ENCODE measurements at regions not wholly inside any gene's neighbourhood (a gene's known extent, or its start where the extent isn't known, plus 50 kb on each side); places are given as distances from the start of the nearest gene placed in this dataset.

DNA sequence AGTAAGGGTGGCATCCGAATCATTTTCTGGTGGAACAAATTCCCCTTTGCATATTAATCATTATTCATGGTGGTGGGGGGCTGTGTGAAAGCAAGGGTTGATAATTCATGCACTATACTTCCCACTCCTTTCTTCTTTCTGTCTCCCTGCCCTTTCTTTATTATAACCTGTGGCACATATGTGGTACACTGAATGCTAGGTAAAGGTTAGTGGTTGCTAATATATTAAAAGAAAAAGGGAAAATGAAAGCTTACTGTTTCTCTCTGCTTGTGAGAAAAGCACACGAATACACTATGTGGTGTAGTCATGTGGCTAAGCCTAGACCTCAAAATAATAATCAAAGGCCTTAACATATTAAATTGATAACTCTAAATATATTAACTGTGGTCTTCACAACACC lies 178.4 kb upstream of the RPS6KA3 start:
- TF ChIP-seq, protein P1, sequence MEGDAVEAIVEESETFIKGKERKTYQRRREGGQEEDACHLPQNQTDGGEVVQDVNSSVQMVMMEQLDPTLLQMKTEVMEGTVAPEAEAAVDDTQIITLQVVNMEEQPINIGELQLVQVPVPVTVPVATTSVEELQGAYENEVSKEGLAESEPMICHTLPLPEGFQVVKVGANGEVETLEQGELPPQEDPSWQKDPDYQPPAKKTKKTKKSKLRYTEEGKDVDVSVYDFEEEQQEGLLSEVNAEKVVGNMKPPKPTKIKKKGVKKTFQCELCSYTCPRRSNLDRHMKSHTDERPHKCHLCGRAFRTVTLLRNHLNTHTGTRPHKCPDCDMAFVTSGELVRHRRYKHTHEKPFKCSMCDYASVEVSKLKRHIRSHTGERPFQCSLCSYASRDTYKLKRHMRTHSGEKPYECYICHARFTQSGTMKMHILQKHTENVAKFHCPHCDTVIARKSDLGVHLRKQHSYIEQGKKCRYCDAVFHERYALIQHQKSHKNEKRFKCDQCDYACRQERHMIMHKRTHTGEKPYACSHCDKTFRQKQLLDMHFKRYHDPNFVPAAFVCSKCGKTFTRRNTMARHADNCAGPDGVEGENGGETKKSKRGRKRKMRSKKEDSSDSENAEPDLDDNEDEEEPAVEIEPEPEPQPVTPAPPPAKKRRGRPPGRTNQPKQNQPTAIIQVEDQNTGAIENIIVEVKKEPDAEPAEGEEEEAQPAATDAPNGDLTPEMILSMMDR (IDR thresholded peaks at IDR 0.05; ENCODE audit: control insufficient read depth, extremely low read depth, insufficient read depth): no peak
- DNase-seq (ENCODE audit: low read depth): no peak
- no peak overlapping the region for H3K4me3 ChIP-seq (ENCODE audit: low read depth, low read length)

DNA sequence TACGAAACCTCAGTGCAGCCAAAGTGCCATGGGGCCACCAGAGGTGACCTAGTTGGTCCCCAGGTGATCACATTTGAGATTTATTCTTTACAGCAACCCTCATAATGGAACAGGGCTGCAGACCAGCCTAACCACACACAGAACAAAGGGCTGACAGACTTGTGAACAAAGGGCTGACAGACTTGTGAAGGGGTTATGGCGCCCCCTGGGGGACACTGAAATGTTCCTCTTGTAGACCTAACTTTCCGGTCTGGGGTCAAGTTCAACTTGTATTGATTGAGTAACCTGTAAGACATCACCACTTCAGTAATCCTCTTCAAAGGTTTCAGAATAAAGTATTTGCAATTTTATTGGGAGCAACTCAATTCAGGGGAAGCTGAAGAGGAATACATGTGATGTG lies 175.9 kb upstream of the RPS6KA3 start:
- TF ChIP-seq, protein P1 (IDR thresholded peaks at IDR 0.05; ENCODE audit: control insufficient read depth, extremely low read depth, insufficient read depth): peak; percentile 51
- H3K4me3 ChIP-seq (ENCODE audit: low read depth, low read length): no peak overlapping the region
- peak; percentile 70 for DNase-seq (ENCODE audit: low read depth)

DNA sequence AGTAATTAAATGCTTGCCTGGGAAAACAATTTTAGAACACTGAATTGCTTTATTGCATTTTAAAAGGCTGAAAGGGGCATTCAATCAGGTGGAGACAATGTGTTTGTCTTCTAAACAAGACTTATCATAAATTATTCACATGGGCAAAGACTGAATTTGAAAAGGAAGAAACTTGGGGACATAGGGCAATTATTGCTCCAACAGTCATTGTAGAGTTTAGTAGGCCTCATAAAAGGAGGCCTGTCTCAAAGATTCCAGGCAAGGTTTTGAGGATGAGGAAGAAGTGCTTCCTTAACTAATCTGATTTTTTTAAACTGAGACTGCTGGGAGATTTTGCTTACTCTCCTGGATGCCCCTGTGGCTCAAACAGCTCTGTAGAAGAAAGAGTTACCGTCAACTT lies 174.4 kb upstream of the RPS6KA3 start:
- TF ChIP-seq, protein P1 (IDR thresholded peaks at IDR 0.05; ENCODE audit: control insufficient read depth, extremely low read depth, insufficient read depth): no peak
- DNase-seq (ENCODE audit: low read depth): no peak
- H3K4me3 ChIP-seq (ENCODE audit: low read depth, low read length): no peak overlapping the region

DNA sequence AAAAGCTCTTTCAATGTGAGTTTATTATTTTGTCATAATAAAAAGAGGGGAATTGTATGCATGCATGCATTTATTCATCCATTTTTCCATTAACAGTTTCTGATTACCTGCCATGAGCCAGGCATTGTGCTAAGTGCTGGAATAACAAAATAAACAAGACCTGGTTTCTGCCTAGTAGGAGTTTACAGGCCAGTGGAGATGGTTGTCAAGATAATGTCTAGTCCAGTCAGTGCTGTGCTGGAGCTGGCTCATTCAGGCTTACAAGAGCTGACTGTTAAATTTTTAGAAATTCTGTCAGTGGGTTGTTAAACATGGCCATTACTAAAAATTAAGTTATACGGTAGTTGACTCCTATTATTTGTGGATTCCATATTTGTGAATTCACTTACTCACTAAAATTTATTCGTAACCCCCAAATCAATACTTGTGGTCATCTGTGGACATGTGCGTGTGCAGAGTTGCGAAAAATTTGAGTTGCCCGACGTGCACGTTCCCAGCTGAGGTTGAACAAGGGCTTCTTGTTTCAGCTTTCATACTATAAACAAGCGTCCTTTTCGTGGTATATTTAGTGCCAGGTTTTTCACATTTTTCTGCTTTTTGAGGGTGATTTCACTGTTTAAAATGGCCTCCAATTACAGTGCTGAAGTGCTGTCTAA lies 172.3 kb upstream of the RPS6KA3 start:
- H3K4me3 ChIP-seq (ENCODE audit: low read depth, low read length): no peak overlapping the region
- peak; percentile 62 for DNase-seq (ENCODE audit: low read depth)
- TF ChIP-seq, protein P1 (IDR thresholded peaks at IDR 0.05; ENCODE audit: control insufficient read depth, extremely low read depth, insufficient read depth): no peak

DNA sequence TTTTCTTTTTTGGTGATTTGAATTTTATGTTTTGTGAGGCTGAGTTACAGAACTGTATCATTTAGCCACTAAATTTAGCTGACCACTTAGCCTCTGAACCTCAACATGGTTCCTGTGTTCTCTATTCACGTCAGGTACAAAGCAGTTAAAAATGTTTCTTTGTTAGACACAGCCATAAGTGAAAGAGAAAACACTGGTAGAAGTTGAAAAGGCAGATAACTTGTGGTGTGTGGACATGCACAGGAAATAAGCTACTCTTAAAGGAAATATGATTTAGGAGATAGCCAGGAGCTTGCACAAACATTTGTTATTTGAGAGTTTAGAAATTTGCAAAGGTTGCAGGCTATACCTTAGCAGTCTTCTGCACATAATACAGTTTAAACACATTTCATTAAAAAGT lies 171.0 kb upstream of the RPS6KA3 start:
- no peak overlapping the region for H3K4me3 ChIP-seq (ENCODE audit: low read depth, low read length)
- no peak for DNase-seq (ENCODE audit: low read depth)
- TF ChIP-seq, protein P1 (IDR thresholded peaks at IDR 0.05; ENCODE audit: control insufficient read depth, extremely low read depth, insufficient read depth): no peak

DNA sequence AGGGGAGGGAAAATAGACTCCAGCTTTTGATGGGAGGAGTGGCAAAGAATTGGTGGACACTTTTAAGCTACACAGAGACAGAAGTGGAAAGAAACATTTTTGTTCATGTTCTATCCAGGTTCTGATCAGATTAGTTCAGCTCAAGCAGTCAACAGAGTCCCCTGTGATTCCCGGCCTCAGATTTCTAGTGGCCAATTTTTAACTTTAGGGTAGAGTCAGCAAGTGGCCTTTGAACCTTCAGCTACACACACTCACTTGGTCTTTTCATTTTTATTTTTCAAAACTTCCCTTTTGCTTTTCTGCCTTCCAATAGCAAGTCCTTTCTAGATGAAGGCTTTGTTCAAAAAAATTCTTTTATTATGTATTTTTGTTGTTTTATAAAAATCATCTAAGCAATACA lies 169.2 kb upstream of the RPS6KA3 start:
- DNase-seq (ENCODE audit: low read depth): no peak
- no peak overlapping the region for H3K4me3 ChIP-seq (ENCODE audit: low read depth, low read length)
- TF ChIP-seq, protein P1 (IDR thresholded peaks at IDR 0.05; ENCODE audit: control insufficient read depth, extremely low read depth, insufficient read depth): no peak

DNA sequence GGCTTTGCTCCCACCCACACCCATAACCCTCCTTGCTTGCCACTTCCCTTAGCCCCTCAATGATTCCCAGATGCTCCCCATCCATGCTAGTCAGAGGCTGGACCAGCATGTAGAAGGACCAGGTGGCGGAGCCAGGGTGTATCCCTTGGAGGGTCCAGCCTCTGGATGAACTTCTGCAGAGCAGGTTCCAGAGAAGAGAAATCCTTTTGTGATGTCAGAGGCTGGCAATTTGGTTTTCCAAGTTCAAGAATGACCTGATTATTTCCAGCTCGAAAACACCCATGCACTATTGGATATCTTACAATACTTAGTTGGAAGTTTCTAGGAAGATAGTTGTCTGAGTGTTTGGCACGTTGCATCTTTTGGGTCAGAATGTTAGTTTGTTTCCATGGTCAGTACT lies 168.3 kb upstream of the RPS6KA3 start:
- DNase-seq (ENCODE audit: low read depth): no peak
- H3K4me3 ChIP-seq (ENCODE audit: low read depth, low read length): no peak overlapping the region
- TF ChIP-seq, protein P1 (IDR thresholded peaks at IDR 0.05; ENCODE audit: control insufficient read depth, extremely low read depth, insufficient read depth): no peak
